Cardiac muscle cell (in vitro differentiated cells and primary cell): ENCODE measurements at regions not wholly inside any gene's neighbourhood (a gene's known extent, or its start where the extent isn't known, plus 50 kb on each side); places are given as distances from the start of the nearest gene placed in this dataset.

Experiments used
- DNase-seq, 2 donors: peaks; one replicate each; pipeline versions ENCODE4 v3.0.0 to v3.0.0-alpha.2; 2010 to 2017; ENCODE audit warnings: low read depth in 1 of 2, low spot score in 1 of 2
- H3K27ac ChIP-seq: fragments of 200-600 bp; sonication (generic); 2 replicates; pipeline ENCODE4 v1.5.1; 2016
- H3K27me3 ChIP-seq: fragments of 200-600 bp; sonication (generic); 2 replicates; pipeline ENCODE4 v1.6.0; 2016; ENCODE audit warnings: control low read depth
- H3K36me3 ChIP-seq: fragments of 200-600 bp; sonication (generic); 2 replicates; pipeline ENCODE4 v1.5.1; 2016; ENCODE audit warnings: control low read depth
- H3K4me1 ChIP-seq: fragments of 200-600 bp; sonication (generic); 2 replicates; pipeline ENCODE4 v1.8.1; 2017; ENCODE audit warnings: low read depth, mild to moderate bottlenecking, mixed run types
- H3K4me3 ChIP-seq: fragments of 200-600 bp; sonication (generic); 2 replicates; pipeline ENCODE4 v1.5.1; 2016; ENCODE audit warnings: mild to moderate bottlenecking
- H3K9me3 ChIP-seq: fragments of 200-600 bp; sonication (generic); 2 replicates; pipeline ENCODE4 v1.5.1; 2017; ENCODE audit warnings: low read depth, mild to moderate bottlenecking, control low read depth
- TF ChIP-seq, protein P1 (sequence below): IDR thresholded peaks from 2 replicates; pipeline ENCODE4 v1.5.1; 2012; ENCODE audit warnings: low read depth, mild to moderate bottlenecking, low read length

DNA sequence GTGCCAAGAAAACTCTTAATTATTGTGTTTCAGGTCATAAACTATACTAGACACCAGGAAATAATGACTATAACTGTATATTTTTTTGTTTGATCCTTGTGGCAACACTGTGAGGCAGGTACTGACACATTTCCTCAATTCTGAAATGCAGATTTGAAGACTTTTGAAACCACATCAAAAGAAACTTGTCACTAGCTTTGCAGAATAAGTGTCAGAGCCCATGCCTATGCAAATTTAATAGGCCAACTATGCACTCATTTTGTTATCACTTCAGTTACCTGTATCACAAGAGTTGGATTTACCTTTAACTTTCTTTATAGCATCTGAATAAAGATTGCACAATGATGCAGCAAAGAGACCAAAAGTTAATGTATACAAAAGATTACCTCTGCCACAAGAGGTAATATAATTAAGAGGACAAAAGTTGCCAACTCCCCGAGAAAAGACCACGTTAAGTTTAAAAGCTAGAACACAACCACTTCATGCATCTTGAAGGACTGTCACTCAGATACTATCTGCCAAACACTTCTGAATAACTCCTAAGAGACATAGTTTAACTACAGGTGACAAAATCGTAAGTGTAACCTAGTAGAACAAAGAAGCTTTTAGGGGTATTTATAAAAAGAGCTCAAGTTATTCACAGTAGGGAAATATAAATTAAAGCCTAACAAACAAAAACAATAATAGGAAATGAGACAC is 80.5 kb downstream of the ELAPOR2 start:
- no peaks in the 10 kb centered on the region for H3K36me3 ChIP-seq
- H3K4me1 ChIP-seq: peaks cover 54% of the 10 kb centered on the region
- H3K27me3 ChIP-seq: no peaks in the 10 kb centered on the region
- DNase-seq: no peak
- H3K27ac ChIP-seq: no peak overlapping the region
- H3K9me3 ChIP-seq: no peaks in the 10 kb centered on the region
- TF ChIP-seq, protein P1, sequence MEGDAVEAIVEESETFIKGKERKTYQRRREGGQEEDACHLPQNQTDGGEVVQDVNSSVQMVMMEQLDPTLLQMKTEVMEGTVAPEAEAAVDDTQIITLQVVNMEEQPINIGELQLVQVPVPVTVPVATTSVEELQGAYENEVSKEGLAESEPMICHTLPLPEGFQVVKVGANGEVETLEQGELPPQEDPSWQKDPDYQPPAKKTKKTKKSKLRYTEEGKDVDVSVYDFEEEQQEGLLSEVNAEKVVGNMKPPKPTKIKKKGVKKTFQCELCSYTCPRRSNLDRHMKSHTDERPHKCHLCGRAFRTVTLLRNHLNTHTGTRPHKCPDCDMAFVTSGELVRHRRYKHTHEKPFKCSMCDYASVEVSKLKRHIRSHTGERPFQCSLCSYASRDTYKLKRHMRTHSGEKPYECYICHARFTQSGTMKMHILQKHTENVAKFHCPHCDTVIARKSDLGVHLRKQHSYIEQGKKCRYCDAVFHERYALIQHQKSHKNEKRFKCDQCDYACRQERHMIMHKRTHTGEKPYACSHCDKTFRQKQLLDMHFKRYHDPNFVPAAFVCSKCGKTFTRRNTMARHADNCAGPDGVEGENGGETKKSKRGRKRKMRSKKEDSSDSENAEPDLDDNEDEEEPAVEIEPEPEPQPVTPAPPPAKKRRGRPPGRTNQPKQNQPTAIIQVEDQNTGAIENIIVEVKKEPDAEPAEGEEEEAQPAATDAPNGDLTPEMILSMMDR: no peak
- H3K4me3 ChIP-seq: no peak overlapping the region

DNA sequence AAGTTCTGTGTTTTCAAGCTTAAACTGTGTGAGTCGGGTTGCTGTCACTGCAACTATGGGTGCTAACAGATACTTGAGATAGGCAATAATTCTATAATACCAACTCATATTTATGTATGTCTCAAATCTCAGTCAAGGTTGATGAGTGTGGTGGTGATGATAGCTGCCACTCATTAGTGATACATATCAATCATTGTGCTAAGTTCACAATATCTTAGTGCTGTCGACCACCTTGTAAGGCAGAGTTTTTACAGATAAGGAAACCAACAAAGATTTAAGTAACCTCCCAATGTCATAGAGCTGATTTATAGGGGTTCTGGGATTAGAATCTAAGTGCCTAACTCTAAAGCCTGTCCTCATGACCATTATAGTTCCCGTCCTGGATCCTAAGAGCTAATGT is 82.5 kb downstream of the ELAPOR2 start:
- no peaks in the 10 kb centered on the region for H3K9me3 ChIP-seq
- peaks cover 60% of the 10 kb centered on the region for H3K4me1 ChIP-seq
- DNase-seq: no peak
- H3K27me3 ChIP-seq: no peaks in the 10 kb centered on the region
- H3K36me3 ChIP-seq: no peaks in the 10 kb centered on the region
- peak overlapping the region; percentile 89 for H3K27ac ChIP-seq
- H3K4me3 ChIP-seq: no peak overlapping the region
- TF ChIP-seq, protein P1: no peak

DNA sequence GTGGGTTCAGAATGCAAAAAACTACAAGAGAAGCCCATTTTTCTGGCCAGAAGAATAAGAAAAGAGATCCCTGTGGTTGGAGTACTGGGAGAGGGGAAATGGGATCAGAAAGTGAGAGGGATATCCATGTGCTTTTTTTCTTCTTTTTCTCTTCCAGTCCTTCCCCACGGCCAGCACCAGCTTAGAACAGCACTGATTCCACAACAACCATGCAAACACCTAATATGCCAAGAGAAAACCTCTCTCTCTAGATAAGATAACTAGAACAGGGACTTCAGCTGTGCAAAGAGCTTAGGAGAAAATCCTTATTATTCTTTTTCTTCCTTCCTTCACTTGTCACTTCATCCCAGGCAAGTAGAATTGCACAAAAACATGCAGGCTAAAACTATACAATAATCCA is 83.5 kb downstream of the ELAPOR2 start:
- no peak for DNase-seq
- TF ChIP-seq, protein P1: no peak
- H3K27me3 ChIP-seq: no peaks in the 10 kb centered on the region
- H3K4me1 ChIP-seq: peaks cover 57% of the 10 kb centered on the region
- H3K27ac ChIP-seq: peak overlapping the region; percentile 89
- H3K36me3 ChIP-seq: no peaks in the 10 kb centered on the region
- H3K4me3 ChIP-seq: no peak overlapping the region
- H3K9me3 ChIP-seq: no peaks in the 10 kb centered on the region

DNA sequence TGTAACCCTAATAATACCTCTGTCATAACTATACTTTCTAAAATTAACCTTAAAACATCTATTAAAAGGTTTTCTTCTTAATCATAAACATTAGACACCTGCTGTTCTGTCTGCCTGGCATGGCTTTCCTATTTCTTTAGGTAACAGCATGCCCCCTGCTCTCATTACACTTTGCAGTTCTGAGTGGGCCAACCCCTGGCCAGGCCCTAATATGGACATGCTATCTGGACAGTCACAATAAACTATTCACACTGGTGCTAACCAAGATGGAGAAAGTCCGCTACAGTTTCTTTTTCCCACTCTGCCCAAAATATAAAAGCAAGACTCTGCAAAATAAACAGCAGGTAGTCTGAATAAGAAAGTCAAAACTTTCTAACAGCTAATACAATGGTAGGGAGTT is 84.0 kb downstream of the ELAPOR2 start:
- no peaks in the 10 kb centered on the region for H3K36me3 ChIP-seq
- peaks cover 53% of the 10 kb centered on the region for H3K4me1 ChIP-seq
- no peaks in the 10 kb centered on the region for H3K9me3 ChIP-seq
- TF ChIP-seq, protein P1: no peak
- H3K27me3 ChIP-seq: no peaks in the 10 kb centered on the region
- DNase-seq: peak in 1 of 2 donors; percentile 72
- peak overlapping the region; percentile 89 for H3K27ac ChIP-seq
- H3K4me3 ChIP-seq: no peak overlapping the region

DNA sequence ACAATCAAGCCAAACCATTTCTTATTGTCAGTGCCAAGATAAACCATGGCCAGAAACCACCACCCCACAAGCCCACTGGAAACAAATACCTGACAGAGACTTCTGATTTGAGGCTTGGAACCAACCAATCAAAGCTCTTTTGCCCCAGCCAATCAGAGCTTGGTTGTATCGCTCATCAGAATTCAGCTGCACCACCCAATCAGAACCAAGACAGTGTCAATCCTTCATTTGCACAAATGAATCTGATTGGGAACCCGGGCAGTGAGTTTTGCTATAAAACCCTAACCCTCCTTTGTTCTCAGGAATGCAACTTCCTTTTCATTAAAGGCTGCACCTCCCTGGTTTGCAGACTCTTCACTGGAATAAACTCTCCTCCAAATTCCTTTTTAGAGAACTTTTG is 87.4 kb downstream of the ELAPOR2 start:
- Histone ChIP-seq H3K4me1 (peaks cover 55% of the 10 kb centered on the region), H3K27me3 (no peaks in the 10 kb centered on the region), H3K27ac (no peak overlapping the region), H3K4me3 (no peak overlapping the region), H3K9me3 (no peaks in the 10 kb centered on the region), H3K36me3 (no peaks in the 10 kb centered on the region)
- DNase-seq: no peak
- TF ChIP-seq, protein P1: no peak

DNA sequence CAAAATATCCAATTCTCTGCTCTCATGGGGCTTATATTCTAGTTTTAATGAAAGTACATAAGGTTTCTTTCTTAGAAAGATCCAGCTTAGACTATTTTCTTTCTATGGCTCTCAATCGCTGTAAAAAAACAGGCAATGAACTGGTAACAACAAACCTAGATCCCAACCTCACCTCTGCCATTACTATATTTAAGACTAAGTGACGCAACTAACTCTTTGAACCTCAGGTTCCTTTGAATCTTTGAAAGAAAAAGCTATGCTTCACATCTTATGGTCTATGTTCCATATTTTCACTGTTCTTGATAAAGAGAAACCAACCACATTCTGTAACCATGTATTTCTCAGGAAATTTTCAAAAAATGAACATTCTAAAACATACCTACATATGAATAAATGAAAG is 88.5 kb downstream of the ELAPOR2 start:
- Histone ChIP-seq H3K4me1 (peaks cover 50% of the 10 kb centered on the region), H3K27ac (no peak overlapping the region), H3K9me3 (no peaks in the 10 kb centered on the region), H3K36me3 (no peaks in the 10 kb centered on the region), H3K27me3 (no peaks in the 10 kb centered on the region), H3K4me3 (no peak overlapping the region)
- DNase-seq: no peak
- TF ChIP-seq, protein P1: no peak
